GM12878 (cell line): ENCODE measurements at regions not wholly inside any gene's neighbourhood (a gene's known extent, or its start where the extent isn't known, plus 50 kb on each side); places are given as distances from the start of the nearest gene placed in this dataset.

ENCODE experiments used
- ATAC-seq: fragments of 200-7000 bp; cut with Tn5 transposase; 3 replicates; pipeline ENCODE4 v1.9.1; 2020; ENCODE audit warnings: mild to moderate bottlenecking, moderate library complexity
- BruUV-seq: library from RNA; stranded (reverse); fragments of 400-500 nt; replicated peaks from 2 replicates; lab custom pipeline; 2021; lab: Mats Ljungman, UMichigan
- CTCF ChIA-PET: fragments of 300-600 bp; sonication (Branson Sonifier 250); formaldehyde crosslinking; extraction: SDS; loops from one replicate; lab custom pipeline; 2021; ENCODE audit warnings: inconsistent platforms; lab: Yijun Ruan, JAX
- POLR2A ChIA-PET: fragments of 350-600 bp; formaldehyde crosslinking; extraction: SDS; loops from one replicate; lab custom pipeline; 2021; ENCODE audit warnings: inconsistent platforms; lab: Charles Lee
- RAD21 ChIA-PET: fragments of 300-600 bp; sonication (Branson Sonifier 250); formaldehyde crosslinking; loops from one replicate; lab custom pipeline; 2023; ENCODE audit warnings: antibody characterized with exemption; ENCODE audit not compliant: unreplicated experiment; lab: Charles Lee
- SMC1A ChIA-PET: fragments of 300-600 bp; sonication (Branson Sonifier 250); formaldehyde crosslinking; loops from one replicate; lab custom pipeline; 2023; ENCODE audit not compliant: unreplicated experiment, uncharacterized antibody; lab: Charles Lee
- DNase-seq: peaks from one replicate; pipeline ENCODE4 v3.0.0-alpha.2; 2011; ENCODE audit warnings: low read depth, low spot score
- FAIRE-seq: peaks from 3 replicates; lab custom pipeline; 2011; peaks lifted over from hg19 to GRCh38; lab: Jason Lieb, UNC
- H2AFZ ChIP-seq: 2 replicates; pipeline ENCODE4 v1.6.0; 2011; ENCODE audit warnings: low read depth, low read length, control low read depth; ENCODE audit not compliant: control insufficient read depth
- H3K27ac ChIP-seq: 2 replicates; pipeline ENCODE4 v1.5.1; 2011; ENCODE audit warnings: control low read depth; ENCODE audit not compliant: control insufficient read depth, insufficient read depth
- H3K27me3 ChIP-seq, 2 experiments: replicated peaks in 1 of 2; 2 replicates each; pipeline versions ENCODE4 v1.6.0 to v1.6.1; 2011; ENCODE audit warnings: low read length in 1 of 2; ENCODE audit not compliant: control insufficient read depth in 2 of 2, insufficient read depth in 2 of 2
- H3K36me3 ChIP-seq, 2 experiments: 2 replicates each; pipeline ENCODE4 v1.5.1; 2011; ENCODE audit warnings: low read length in 1 of 2; ENCODE audit not compliant: control insufficient read depth in 2 of 2, insufficient read depth in 2 of 2
- H3K4me1 ChIP-seq: 2 replicates; pipeline ENCODE4 v1.6.1; 2011; ENCODE audit warnings: mild to moderate bottlenecking, low read length, moderate library complexity, mixed read lengths; ENCODE audit not compliant: control insufficient read depth, insufficient read depth
- H3K4me2 ChIP-seq: 2 replicates; pipeline ENCODE4 v1.6.0; 2011; ENCODE audit warnings: control low read depth; ENCODE audit not compliant: control insufficient read depth, insufficient read depth
- H3K4me3 ChIP-seq: fragments of 200-600 bp; sonication (generic); 2 replicates; pipeline ENCODE4 v1.5.1; 2016
- H3K79me2 ChIP-seq: 2 replicates; pipeline ENCODE4 v1.6.0; 2011; ENCODE audit warnings: low read length; ENCODE audit not compliant: control insufficient read depth, insufficient read depth
- H3K9ac ChIP-seq: 2 replicates; pipeline ENCODE4 v1.8.0; 2011; ENCODE audit warnings: low read length, control low read depth, mixed read lengths; ENCODE audit not compliant: control insufficient read depth, insufficient read depth
- H3K9me3 ChIP-seq: replicated peaks from 3 replicates; pipeline ENCODE4 v1.5.1; 2011; ENCODE audit warnings: mild to moderate bottlenecking, low read length; ENCODE audit not compliant: control insufficient read depth, insufficient read depth
- H4K20me1 ChIP-seq: 2 replicates; pipeline ENCODE4 v1.6.0; 2011; ENCODE audit not compliant: control insufficient read depth, insufficient read depth
- CHD2 ChIP-seq: IDR thresholded peaks from 2 replicates; pipeline ENCODE4 v1.6.1; 2011; ENCODE audit warnings: low read depth, low read length, improper control_type of control experiment, borderline replicate concordance
- EED ChIP-seq: sonication (generic); IDR thresholded peaks from 2 replicates; pipeline ENCODE4 v1.6.1; 2016; ENCODE audit warnings: antibody characterized with exemption, low read depth
- HDGF ChIP-seq: fragments of 450-650 bp; IDR thresholded peaks from 2 replicates; pipeline ENCODE4 v1.6.1; 2016; ENCODE audit warnings: antibody characterized with exemption
- MEF2A ChIP-seq: IDR thresholded peaks from 2 replicates; pipeline ENCODE4 v1.6.1; 2011; ENCODE audit warnings: low read depth, mild to moderate bottlenecking, low read length, moderate library complexity; ENCODE audit not compliant: insufficient read depth
- MYB ChIP-seq: fragments of 150-350 bp; IDR thresholded peaks from 2 replicates; pipeline ENCODE4 v1.6.1; 2014; ENCODE audit warnings: mild to moderate bottlenecking, low read depth, low read length, borderline replicate concordance
- SMAD5 ChIP-seq: IDR thresholded peaks from 2 replicates; pipeline ENCODE4 v1.6.1; 2016; ENCODE audit warnings: antibody characterized with exemption, low read depth
- SREBF1 ChIP-seq: IDR thresholded peaks from 2 replicates; pipeline ENCODE4 v1.6.1; 2012; ENCODE audit warnings: mild to moderate bottlenecking, low read length
- SRF ChIP-seq, 2 experiments: IDR thresholded peaks; 2 replicates each; pipeline ENCODE4 v1.6.1; 2011; ENCODE audit warnings: low read depth in 2 of 2, low read length in 2 of 2, mild to moderate bottlenecking in 1 of 2, moderate library complexity in 1 of 2
- SUZ12 ChIP-seq: fragments of 200-600 bp; sonication (generic); IDR thresholded peaks from one replicate; pipeline ENCODE4 v1.6.1; 2018; ENCODE audit warnings: antibody characterized with exemption, mild to moderate bottlenecking; ENCODE audit not compliant: unreplicated experiment
- TARDBP ChIP-seq: IDR thresholded peaks from 2 replicates; pipeline ENCODE4 v1.6.1; 2016; ENCODE audit warnings: borderline replicate concordance
- WGBS: methylation state at CpG from one replicate; pipeline ENCODE4 v1.1.6; 2016; ENCODE audit warnings: low lambda C conversion rate; ENCODE audit not compliant: insufficient replicate concordance, insufficient coverage; ENCODE audit errors: missing lambda C conversion rate; 5-methylcytosine and 5-hydroxymethylcytosine counted together
- in situ Hi-C: fragments of 300-500 bp; cut with MboI; formaldehyde crosslinking; loops from 9 replicates; pipeline ENCODE4 v1.14.3; 2018; ENCODE audit warnings: mixed read lengths
- intact Hi-C: fragments of 100-400 bp; cut with micrococcal nuclease; formaldehyde crosslinking; loops from one replicate; pipeline ENCODE4 v1.14.2; 2022; ENCODE audit not compliant: unreplicated experiment
- TF ChIP-seq, protein P1 (sequence below): fragments of 450-650 bp; formaldehyde crosslinking; IDR thresholded peaks from 2 replicates; pipeline ENCODE4 v1.5.0; 2022; ENCODE audit warnings: mild to moderate bottlenecking, missing genetic modification characterization
- TF ChIP-seq, protein P2 (sequence below): IDR thresholded peaks from 2 replicates; pipeline ENCODE4 v1.6.1; 2011; ENCODE audit warnings: mild to moderate bottlenecking, low read depth, low read length, moderate library complexity; ENCODE audit not compliant: insufficient replicate concordance

DNA sequence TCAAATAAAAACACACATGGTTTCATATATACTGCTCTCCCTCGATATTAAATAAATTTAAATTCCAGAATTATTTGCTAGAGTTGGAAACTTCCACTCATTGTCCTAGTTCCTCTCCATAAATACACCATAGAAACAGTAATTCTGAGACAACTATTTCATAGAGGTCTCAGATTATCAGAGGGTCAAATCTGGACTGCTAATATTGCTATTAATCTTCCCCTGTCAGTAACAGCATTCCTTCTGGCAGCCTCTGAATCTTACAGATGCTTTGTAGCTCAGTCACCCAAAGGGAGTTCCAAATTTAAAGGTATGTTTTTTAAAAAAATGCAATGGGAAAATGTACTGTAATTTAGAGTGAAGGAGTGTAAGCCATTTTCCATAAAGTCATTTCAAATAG lies 428.8 kb downstream of the PYDC2 start:
- ATAC-seq: no peak
- Histone ChIP-seq H3K9ac (no peak overlapping the region), H3K36me3 (no peaks in the 10 kb centered on the region), H3K4me3 (no peak overlapping the region), H3K27me3 (no peaks in the 10 kb centered on the region), H4K20me1 (no peaks in the 10 kb centered on the region), H3K27ac (no peak overlapping the region), H2AFZ (no peak overlapping the region), H3K79me2 (no peaks in the 10 kb centered on the region), H3K9me3 (no peaks in the 10 kb centered on the region), H3K4me2 (no peak overlapping the region), H3K4me1 (no peaks in the 10 kb centered on the region)
- 44% methylated on average over 1 of the region's 1 CpG for WGBS
- no peak for FAIRE-seq
- ChIA-PET POLR2A (no interaction called here), CTCF (no interaction called here), SMC1A (interaction anchor here (1.1 kb wide), 1 partner anchor 10 kb away, joined by 4 read pairs; no protein-coding TSS in a partner anchor)
- BruUV-seq: no TSS peak
- in situ Hi-C loops: no loop called here
- no peak for DNase-seq
- intact Hi-C loops: no loop called here
- TF ChIP-seq CHD2 (no peak), MEF2A (no peak), SUZ12 (no peak), SMAD5 (no peak), TARDBP (no peak), MYB (no peak), SRF (IDR thresholded peaks at IDR 0.05; ENCODE audit: low read depth in 2 of 2, low read length in 2 of 2) (no peak), EED (no peak), SREBF1 (no peak), HDGF (no peak)
- TF ChIP-seq, protein P1, sequence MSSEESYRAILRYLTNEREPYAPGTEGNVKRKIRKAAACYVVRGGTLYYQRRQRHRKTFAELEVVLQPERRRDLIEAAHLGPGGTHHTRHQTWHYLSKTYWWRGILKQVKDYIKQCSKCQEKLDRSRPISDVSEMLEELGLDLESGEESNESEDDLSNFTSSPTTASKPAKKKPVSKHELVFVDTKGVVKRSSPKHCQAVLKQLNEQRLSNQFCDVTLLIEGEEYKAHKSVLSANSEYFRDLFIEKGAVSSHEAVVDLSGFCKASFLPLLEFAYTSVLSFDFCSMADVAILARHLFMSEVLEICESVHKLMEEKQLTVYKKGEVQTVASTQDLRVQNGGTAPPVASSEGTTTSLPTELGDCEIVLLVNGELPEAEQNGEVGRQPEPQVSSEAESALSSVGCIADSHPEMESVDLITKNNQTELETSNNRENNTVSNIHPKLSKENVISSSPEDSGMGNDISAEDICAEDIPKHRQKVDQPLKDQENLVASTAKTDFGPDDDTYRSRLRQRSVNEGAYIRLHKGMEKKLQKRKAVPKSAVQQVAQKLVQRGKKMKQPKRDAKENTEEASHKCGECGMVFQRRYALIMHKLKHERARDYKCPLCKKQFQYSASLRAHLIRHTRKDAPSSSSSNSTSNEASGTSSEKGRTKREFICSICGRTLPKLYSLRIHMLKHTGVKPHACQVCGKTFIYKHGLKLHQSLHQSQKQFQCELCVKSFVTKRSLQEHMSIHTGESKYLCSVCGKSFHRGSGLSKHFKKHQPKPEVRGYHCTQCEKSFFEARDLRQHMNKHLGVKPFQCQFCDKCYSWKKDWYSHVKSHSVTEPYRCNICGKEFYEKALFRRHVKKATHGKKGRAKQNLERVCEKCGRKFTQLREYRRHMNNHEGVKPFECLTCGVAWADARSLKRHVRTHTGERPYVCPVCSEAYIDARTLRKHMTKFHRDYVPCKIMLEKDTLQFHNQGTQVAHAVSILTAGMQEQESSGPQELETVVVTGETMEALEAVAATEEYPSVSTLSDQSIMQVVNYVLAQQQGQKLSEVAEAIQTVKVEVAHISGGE (CRISPR knock-in tag): no peak
- TF ChIP-seq, protein P2, sequence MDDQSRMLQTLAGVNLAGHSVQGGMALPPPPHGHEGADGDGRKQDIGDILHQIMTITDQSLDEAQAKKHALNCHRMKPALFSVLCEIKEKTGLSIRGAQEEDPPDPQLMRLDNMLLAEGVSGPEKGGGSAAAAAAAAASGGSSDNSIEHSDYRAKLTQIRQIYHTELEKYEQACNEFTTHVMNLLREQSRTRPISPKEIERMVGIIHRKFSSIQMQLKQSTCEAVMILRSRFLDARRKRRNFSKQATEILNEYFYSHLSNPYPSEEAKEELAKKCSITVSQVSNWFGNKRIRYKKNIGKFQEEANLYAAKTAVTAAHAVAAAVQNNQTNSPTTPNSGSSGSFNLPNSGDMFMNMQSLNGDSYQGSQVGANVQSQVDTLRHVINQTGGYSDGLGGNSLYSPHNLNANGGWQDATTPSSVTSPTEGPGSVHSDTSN: no peak
- TF ChIP-seq, all 136 proteins: peak for 0
- RAD21 ChIA-PET: no interaction called here
